ENCODE measurements at regions not wholly inside any gene's neighbourhood (a gene's known extent, or its start where the extent isn't known, plus 50 kb on each side); places are given as distances from the start of the nearest gene placed in this dataset.

DNA sequence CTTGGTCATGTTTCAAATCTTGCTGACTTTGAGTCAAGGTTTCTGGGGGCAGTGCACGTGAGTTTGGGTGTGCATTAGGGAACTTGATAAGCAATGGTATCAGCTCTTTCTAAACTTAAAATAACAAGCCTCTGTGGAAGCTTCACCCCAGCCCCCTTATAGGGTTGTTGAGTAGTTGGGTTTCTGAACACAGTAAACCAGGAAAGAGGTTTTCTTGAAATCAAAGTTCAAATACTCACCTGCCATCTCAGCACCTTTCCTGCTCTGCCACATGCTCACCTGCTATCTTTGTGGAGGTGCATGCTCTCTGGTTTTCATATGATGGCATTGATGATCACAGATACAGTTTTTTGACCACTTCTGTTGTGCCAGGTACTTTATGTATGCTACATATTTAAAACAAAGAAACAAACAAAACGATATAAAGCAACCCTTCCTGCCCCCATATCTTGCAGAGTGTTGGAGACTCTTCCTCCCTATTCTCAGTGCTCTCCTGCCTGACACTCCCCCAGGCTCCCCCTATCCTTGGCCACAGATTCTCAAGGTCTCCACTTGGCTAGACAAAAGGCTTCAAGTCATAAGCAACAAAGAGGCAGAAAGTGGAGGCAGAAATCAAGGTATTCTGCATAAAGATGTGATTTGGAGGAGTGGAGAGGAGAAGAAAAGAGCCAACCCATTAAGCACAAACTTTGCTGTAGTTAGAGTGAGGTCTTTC lies 360.6 kb downstream of the CYRIA start:
- Histone ChIP-seq H4K8ac (ENCODE audit: low read depth in 2 of 2, low read length in 2 of 2) (no peak overlapping the region), H2AFZ (replicated peaks; ENCODE audit: low read length, poor library complexity) (no peak overlapping the region), H3K18ac (ENCODE audit: low read depth, low read length) (no peak overlapping the region), H2BK15ac (ENCODE audit: low read depth, low read length) (no peak overlapping the region), H4K91ac (ENCODE audit: insufficient read depth, low read depth, low read length) (no peak overlapping the region), H3K79me1 (ENCODE audit: low read depth in 1 of 2, low read length in 2 of 2) (no peaks in the 10 kb centered on the region), H2BK5ac (ENCODE audit: low read depth, low read length, poor library complexity, severe bottlenecking) (no peak overlapping the region), H2BK20ac (ENCODE audit: low read depth, low read length) (no peak overlapping the region), H3K4me3 (ENCODE audit: insufficient read depth, low read depth, low read length) (no peak overlapping the region), H3K56ac (ENCODE audit: extremely low read depth, insufficient read depth, low read length) (no peak overlapping the region), H3K14ac (replicated peaks; ENCODE audit: low read depth, low read length) (no peak overlapping the region), H3K4me1 (ENCODE audit: control insufficient read depth, insufficient read depth, low read length) (no peaks in the 10 kb centered on the region), H2BK120ac (ENCODE audit: low read depth, low read length) (no peak overlapping the region), H3K36me3 (ENCODE audit: control insufficient read depth, insufficient read depth, low read length) (no peaks in the 10 kb centered on the region), H4K20me1 (ENCODE audit: insufficient read depth, low read length) (no peaks in the 10 kb centered on the region), H3K4me2 (ENCODE audit: low read depth, low read length) (no peak overlapping the region), H2AK9ac (replicated peaks; ENCODE audit: low read depth, low read length, poor library complexity) (no peak overlapping the region), H3K9me1 (ENCODE audit: insufficient read depth, low read length) (no peaks in the 10 kb centered on the region), H3K23ac (ENCODE audit: low read depth, low read length) (no peak overlapping the region), H3K9ac (ENCODE audit: low read depth, low read length) (no peak overlapping the region), H2AK5ac (ENCODE audit: low read depth, low read length) (no peak overlapping the region), H3K4ac (ENCODE audit: low read depth, low read length) (no peak overlapping the region), H3K9me3 (ENCODE audit: control insufficient read depth, insufficient read depth, low read length) (peaks cover 6% of the 10 kb centered on the region), H3K27ac (ENCODE audit: insufficient read depth, low read length) (no peak overlapping the region), H4K5ac (ENCODE audit: low read depth, low read length) (no peak overlapping the region), H3K27me3 (ENCODE audit: control insufficient read depth, insufficient read depth, low read length) (no peaks in the 10 kb centered on the region)
- intact Hi-C loops (cut with micrococcal nuclease) = no loop called here
- TF ChIP-seq RAD21 (IDR thresholded peaks at IDR 0.05; ENCODE audit: low read length) (no peak), ELK1 (IDR thresholded peaks at IDR 0.05; ENCODE audit: borderline replicate concordance, low read depth, low read length) (no peak), NFE2L2 (IDR thresholded peaks at IDR 0.05; ENCODE audit: low read depth, low read length) (no peak), POLR2A (IDR thresholded peaks at IDR 0.05; ENCODE audit: low read depth, low read length) (no peak), CEBPB (IDR thresholded peaks at IDR 0.05; ENCODE audit: low read depth, low read length) (no peak), RCOR1 (IDR thresholded peaks at IDR 0.05; ENCODE audit: insufficient replicate concordance, low read length) (no peak), CTCF (conservative IDR thresholded peaks at IDR 0.05; ENCODE audit: low read depth, low read length) (no peak), MXI1 (IDR thresholded peaks at IDR 0.05; ENCODE audit: borderline replicate concordance, low read depth, low read length) (no peak), FOS (IDR thresholded peaks at IDR 0.05; ENCODE audit: low read depth, low read length) (no peak), USF2 (IDR thresholded peaks at IDR 0.05; ENCODE audit: low read depth, low read length) (no peak), MAFK (IDR thresholded peaks at IDR 0.05; ENCODE audit: low read depth, low read length) (no peak), MAZ (IDR thresholded peaks at IDR 0.05; ENCODE audit: borderline replicate concordance, low read depth, low read length) (no peak), CHD1 (IDR thresholded peaks at IDR 0.05; ENCODE audit: low read depth, low read length) (no peak), RFX5 (IDR thresholded peaks at IDR 0.05; ENCODE audit: low read depth, low read length) (no peak), SMC3 (IDR thresholded peaks at IDR 0.05; ENCODE audit: low read depth, low read length) (no peak), BHLHE40 (IDR thresholded peaks at IDR 0.05; ENCODE audit: low read depth, low read length) (no peak)
- no CpG with 5 or more reads among the region's 2 CpGs for WGBS, 2 experiments (ENCODE audit: extremely low coverage in 2 of 2, insufficient read length in 1 of 2)
- dilution Hi-C loops (cut with HindIII; ENCODE audit: low sequenced_read_pairs, unreplicated experiment) = no loop called here
- DNase-seq = no peak
- ChIA-PET CTCF (no interaction called here), POLR2A (ENCODE audit: unreplicated experiment) (no interaction called here)
- no peak for ATAC-seq (ENCODE audit: low read depth)
- in situ Hi-C loops (cut with MboI; ENCODE audit: low sequenced_read_pairs) = no loop called here
- no TSS peak for BruUV-seq (replicated peaks)

Measured in IMR-90 (cell line).